Keratinocyte (primary cell): ENCODE measurements at regions not wholly inside any gene's neighbourhood (a gene's known extent, or its start where the extent isn't known, plus 50 kb on each side); places are given as distances from the start of the nearest gene placed in this dataset.

ENCODE experiments used
- DNase-seq: peaks from one replicate; pipeline ENCODE4 v3.0.0-alpha.2; 2011; ENCODE audit warnings: low read depth, missing footprints, low spot score
- FAIRE-seq: peaks from 2 replicates; lab custom pipeline; 2011; peaks lifted over from hg19 to GRCh38; lab: Jason Lieb, UNC
- H2AFZ ChIP-seq: 2 replicates; pipeline ENCODE4 v1.6.0; 2012; ENCODE audit warnings: low read length, control low read depth, inconsistent platforms; ENCODE audit not compliant: control insufficient read depth
- H3K27ac ChIP-seq: 2 replicates; pipeline ENCODE4 v1.5.1; 2011; ENCODE audit warnings: low read length; ENCODE audit not compliant: control insufficient read depth, insufficient read depth
- H3K27me3 ChIP-seq: 3 replicates; pipeline ENCODE4 v1.6.0; 2011; ENCODE audit warnings: low read length; ENCODE audit not compliant: control insufficient read depth, insufficient read depth; ENCODE audit errors: extremely low read depth
- H3K36me3 ChIP-seq, 2 experiments: 2 replicates in 1 of 2; 3 replicates in 1 of 2; pipeline ENCODE4 v1.5.1; 2011; ENCODE audit warnings: low read length in 2 of 2, mild to moderate bottlenecking in 1 of 2; ENCODE audit not compliant: control insufficient read depth in 2 of 2, insufficient read depth in 2 of 2; ENCODE audit errors: extremely low read depth in 1 of 2
- H3K4me1 ChIP-seq: 3 replicates; pipeline ENCODE4 v1.5.1; 2011; ENCODE audit warnings: low read length; ENCODE audit not compliant: control insufficient read depth, insufficient read depth; ENCODE audit errors: extremely low read depth
- H3K4me2 ChIP-seq: 3 replicates; pipeline ENCODE4 v1.6.0; 2011; ENCODE audit warnings: low read depth, low read length; ENCODE audit not compliant: control insufficient read depth, insufficient read depth; ENCODE audit errors: extremely low read depth
- H3K4me3 ChIP-seq, 3 experiments: fragments of 200-600 bp in 1 of 3; sonication (generic) in 1 of 3; 2 replicates in 2 of 3; 3 replicates in 1 of 3; pipeline ENCODE4 v1.5.1; 2011 to 2016; ENCODE audit warnings: low read length in 3 of 3, mild to moderate bottlenecking in 3 of 3, control low read depth in 2 of 3, inconsistent platforms in 1 of 3, low read depth in 1 of 3, mixed read lengths in 1 of 3, mixed run types in 1 of 3, moderate library complexity in 1 of 3; ENCODE audit not compliant: control insufficient read depth in 2 of 3, insufficient read depth in 2 of 3; ENCODE audit errors: extremely low read depth in 1 of 3
- H3K79me2 ChIP-seq: 2 replicates; pipeline ENCODE4 v1.6.0; 2012; ENCODE audit warnings: low read length; ENCODE audit not compliant: control insufficient read depth, insufficient read depth
- H3K9ac ChIP-seq: 3 replicates; pipeline ENCODE4 v1.6.0; 2011; ENCODE audit warnings: low read length; ENCODE audit not compliant: control insufficient read depth, insufficient read depth; ENCODE audit errors: extremely low read depth
- H3K9me1 ChIP-seq: 3 replicates; pipeline ENCODE4 v1.6.0; 2011; ENCODE audit warnings: low read length; ENCODE audit not compliant: control insufficient read depth, insufficient read depth; ENCODE audit errors: extremely low read depth
- H3K9me3 ChIP-seq: 2 replicates; pipeline ENCODE4 v1.5.1; 2012; ENCODE audit warnings: low read depth, low read length; ENCODE audit not compliant: control insufficient read depth
- H4K20me1 ChIP-seq: 3 replicates; pipeline ENCODE4 v1.6.0; 2011; ENCODE audit warnings: low read length; ENCODE audit not compliant: control insufficient read depth, insufficient read depth; ENCODE audit errors: extremely low read depth
- CTCF ChIP-seq, 3 experiments: IDR thresholded peaks in 1 of 3; conservative IDR thresholded peaks in 1 of 3; optimal IDR thresholded peaks in 1 of 3; 2 replicates in 2 of 3; 3 replicates in 1 of 3; pipeline versions ENCODE3 to v1.5.1; 2011; ENCODE audit warnings: low read length in 3 of 3, mild to moderate bottlenecking in 3 of 3, moderate library complexity in 2 of 3, control low read depth in 1 of 3, inconsistent platforms in 1 of 3; ENCODE audit not compliant: insufficient read depth in 2 of 3; ENCODE audit errors: extremely low read depth in 1 of 3
- EZH2 ChIP-seq: IDR thresholded peaks from one replicate; pipeline ENCODE4 v1.6.1; 2012; ENCODE audit warnings: inconsistent platforms, mild to moderate bottlenecking, low read length, moderate library complexity
- dilution Hi-C: fragments of 300-500 bp; cut with MboI; formaldehyde crosslinking; loops from one replicate; pipeline ENCODE4 v1.7.0; 2020; ENCODE audit warnings: low sequenced_read_pairs; ENCODE audit not compliant: extremely low pct_ligation_motif_present

- Histone ChIP-seq H3K9me3 (no peaks in the 10 kb centered on the region), H3K9ac (no peak overlapping the region), H3K79me2 (no peaks in the 10 kb centered on the region), H4K20me1 (no peaks in the 10 kb centered on the region), H3K4me2 (no peak overlapping the region), H3K27ac (no peak overlapping the region), H3K27me3 (no peaks in the 10 kb centered on the region), H3K36me3 (no peaks in the 10 kb centered on the region), H2AFZ (no peak overlapping the region), H3K9me1 (no peaks in the 10 kb centered on the region), H3K4me3 (no peak overlapping the region), H3K4me1 (no peaks in the 10 kb centered on the region)
- dilution Hi-C loops: no loop called here
- no peak for FAIRE-seq
- no peak for DNase-seq
- TF ChIP-seq CTCF (optimal IDR thresholded peaks at IDR 0.05 in 1 of 3, IDR thresholded peaks at IDR 0.05 in 1 of 3, conservative IDR thresholded peaks at IDR 0.05 in 1 of 3; ENCODE audit: extremely low read depth in 1 of 3, insufficient read depth in 2 of 3, low read length in 3 of 3): no peak
- TF ChIP-seq EZH2: no peak
Measured at GRCh38 chr14:97513891-97514290, 716.7 kb downstream of the VRK1 start.

GRCh38 chr14:97517566-97518234, 720.5 kb downstream of the VRK1 start:
- Histone ChIP-seq H3K36me3 (no peaks in the 10 kb centered on the region), H3K27ac (no peak overlapping the region), H3K9me3 (no peaks in the 10 kb centered on the region), H3K4me2 (no peak overlapping the region), H3K9ac (no peak overlapping the region), H3K9me1 (no peaks in the 10 kb centered on the region), H3K4me1 (no peaks in the 10 kb centered on the region), H3K27me3 (no peaks in the 10 kb centered on the region), H2AFZ (no peak overlapping the region), H4K20me1 (no peaks in the 10 kb centered on the region), H3K79me2 (no peaks in the 10 kb centered on the region), H3K4me3 (no peak overlapping the region)
- FAIRE-seq (no peak), DNase-seq (no peak)
- dilution Hi-C loops: no loop called here
- TF ChIP-seq EZH2 (no peak), CTCF (optimal IDR thresholded peaks at IDR 0.05 in 1 of 3, IDR thresholded peaks at IDR 0.05 in 1 of 3, conservative IDR thresholded peaks at IDR 0.05 in 1 of 3; ENCODE audit: extremely low read depth in 1 of 3, insufficient read depth in 2 of 3, low read length in 3 of 3) (no peak)
